IgD-negative memory B cell (primary cell): ENCODE measurements at regions not wholly inside any gene's neighbourhood (a gene's known extent, or its start where the extent isn't known, plus 50 kb on each side); places are given as distances from the start of the nearest gene placed in this dataset.

ENCODE experiments used
- H3K27ac Mint-ChIP-seq, 3 donors: one replicate each; pipeline ENCODE4 v1.8.0; 2020 to 2022; ENCODE audit warnings: mild to moderate bottlenecking in 3 of 3, mixed read lengths in 3 of 3, moderate library complexity in 1 of 3
- H3K27me3 Mint-ChIP-seq: one replicate; pipeline ENCODE4 v1.8.0; 2021; ENCODE audit warnings: mixed read lengths
- H3K36me3 Mint-ChIP-seq: one replicate; pipeline ENCODE4 v1.8.0; 2020; ENCODE audit warnings: mild to moderate bottlenecking, mixed read lengths
- H3K4me1 Mint-ChIP-seq, 3 donors: one replicate each; pipeline ENCODE4 v1.8.0; 2020 to 2022; ENCODE audit warnings: mixed read lengths in 3 of 3, mild to moderate bottlenecking in 1 of 3
- H3K4me3 Mint-ChIP-seq, 4 donors: one replicate each; pipeline ENCODE4 v1.8.0; 2020 to 2022; ENCODE audit warnings: mild to moderate bottlenecking in 4 of 4, mixed read lengths in 4 of 4, moderate library complexity in 3 of 4
- H3K9me3 Mint-ChIP-seq, 3 donors: one replicate each; pipeline ENCODE4 v1.8.0; 2020 to 2021; ENCODE audit warnings: mixed read lengths in 3 of 3, mild to moderate bottlenecking in 1 of 3

GRCh38 chr7:83861-84632, 108.3 kb upstream of the FAM20C start:
- H3K36me3 Mint-ChIP-seq: no peaks in the 10 kb centered on the region
- H3K4me3 Mint-ChIP-seq: no peak overlapping the region
- peaks cover 0 to 1% (median 0%) of the 10 kb centered on the region in 3 donors for H3K4me1 Mint-ChIP-seq
- no peaks in the 10 kb centered on the region for H3K9me3 Mint-ChIP-seq
- no peak overlapping the region for H3K27ac Mint-ChIP-seq
- peaks cover 8% of the 10 kb centered on the region for H3K27me3 Mint-ChIP-seq

- H3K9me3 Mint-ChIP-seq: no peaks in the 10 kb centered on the region
- no peaks in the 10 kb centered on the region for H3K36me3 Mint-ChIP-seq
- no peak overlapping the region for H3K4me3 Mint-ChIP-seq
- H3K4me1 Mint-ChIP-seq: peaks cover 0 to 1% (median 0%) of the 10 kb centered on the region in 3 donors
- H3K27me3 Mint-ChIP-seq: peaks cover 5% of the 10 kb centered on the region
- no peak overlapping the region for H3K27ac Mint-ChIP-seq
Measured at GRCh38 chr7:84633-85020, 107.7 kb upstream of the FAM20C start.

DNA sequence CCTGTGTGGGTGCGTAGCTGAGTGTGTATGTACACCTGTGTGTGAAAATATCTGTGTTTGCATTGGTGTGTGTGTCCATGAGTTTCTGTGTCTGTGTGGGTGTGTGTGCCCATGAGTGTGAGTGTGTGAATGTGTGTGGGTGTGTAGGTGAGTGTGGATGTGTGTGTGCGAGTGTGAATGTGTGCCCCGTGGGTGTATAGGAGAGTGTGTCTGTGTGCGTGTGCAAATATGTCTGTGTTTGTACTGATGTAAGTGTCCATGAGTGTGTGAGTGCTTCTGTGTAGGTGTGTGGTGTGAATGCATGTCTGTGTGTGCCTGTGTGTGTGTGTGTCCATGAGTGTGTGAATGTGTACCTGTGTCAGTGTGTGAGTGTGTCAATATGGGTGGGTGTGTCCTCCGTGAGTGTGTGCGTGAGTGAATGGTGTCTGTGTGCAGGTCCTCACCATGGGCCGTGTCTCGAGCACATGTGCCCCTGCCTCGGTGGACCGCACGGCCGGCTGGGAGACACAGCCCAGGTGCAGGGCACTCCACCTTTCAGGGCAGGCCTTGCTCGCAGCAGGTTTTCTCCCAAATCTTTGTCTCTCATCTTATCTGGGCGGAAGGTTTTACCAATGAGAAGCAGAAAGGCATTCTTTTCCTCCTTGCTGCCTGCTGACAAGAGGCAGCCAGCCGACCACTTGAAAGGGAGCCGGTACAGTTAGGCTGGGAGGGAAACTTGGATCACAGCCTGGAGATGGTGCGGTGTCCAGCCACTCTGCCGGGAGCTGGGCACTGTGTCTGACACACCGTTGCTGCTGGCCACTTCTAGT, 107.1 kb upstream of the FAM20C start:
- Mint-ChIP-seq H3K27me3 (peaks cover 3% of the 10 kb centered on the region), H3K4me3 (no peak overlapping the region), H3K4me1 (peaks cover 0 to 2% (median 1%) of the 10 kb centered on the region in 3 donors), H3K9me3 (no peaks in the 10 kb centered on the region), H3K36me3 (no peaks in the 10 kb centered on the region), H3K27ac (no peak overlapping the region)

DNA sequence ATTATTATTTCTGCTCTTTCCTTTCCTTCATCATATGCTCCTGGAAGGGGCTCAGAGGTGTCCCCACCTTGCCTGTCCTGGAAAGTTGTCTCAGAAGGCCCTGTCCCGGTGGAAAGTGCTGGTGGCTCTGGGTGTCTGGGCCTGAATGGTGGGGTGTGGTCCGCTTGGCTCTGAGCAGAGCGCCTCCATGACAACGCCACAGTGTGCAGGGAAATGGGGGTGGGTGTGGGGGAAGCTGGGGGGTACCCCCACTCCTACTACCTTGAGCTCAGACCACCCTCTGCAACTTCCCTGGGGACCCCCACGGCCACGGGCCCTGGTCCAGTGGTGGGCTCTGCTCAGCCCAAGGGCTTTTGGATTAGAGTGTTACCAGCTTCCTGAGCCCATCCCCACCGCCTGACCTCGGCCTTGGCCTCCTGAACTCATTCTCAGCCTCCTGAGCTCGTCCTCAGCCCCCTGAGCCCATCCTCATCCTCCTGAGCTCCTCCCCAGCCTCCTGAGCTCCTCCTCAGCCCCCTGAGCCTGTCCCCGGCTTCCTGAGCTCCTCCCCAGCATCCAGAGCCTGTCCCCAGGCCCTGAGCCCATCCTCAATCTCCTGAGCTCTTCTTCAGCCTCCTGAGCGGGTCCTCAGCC, 106.4 kb upstream of the FAM20C start:
- no peaks in the 10 kb centered on the region for H3K9me3 Mint-ChIP-seq
- H3K27ac Mint-ChIP-seq: no peak overlapping the region
- peaks cover 0 to 7% (median 3%) of the 10 kb centered on the region in 3 donors for H3K4me1 Mint-ChIP-seq
- peaks cover 3% of the 10 kb centered on the region for H3K27me3 Mint-ChIP-seq
- H3K4me3 Mint-ChIP-seq: no peak overlapping the region
- H3K36me3 Mint-ChIP-seq: no peaks in the 10 kb centered on the region

DNA sequence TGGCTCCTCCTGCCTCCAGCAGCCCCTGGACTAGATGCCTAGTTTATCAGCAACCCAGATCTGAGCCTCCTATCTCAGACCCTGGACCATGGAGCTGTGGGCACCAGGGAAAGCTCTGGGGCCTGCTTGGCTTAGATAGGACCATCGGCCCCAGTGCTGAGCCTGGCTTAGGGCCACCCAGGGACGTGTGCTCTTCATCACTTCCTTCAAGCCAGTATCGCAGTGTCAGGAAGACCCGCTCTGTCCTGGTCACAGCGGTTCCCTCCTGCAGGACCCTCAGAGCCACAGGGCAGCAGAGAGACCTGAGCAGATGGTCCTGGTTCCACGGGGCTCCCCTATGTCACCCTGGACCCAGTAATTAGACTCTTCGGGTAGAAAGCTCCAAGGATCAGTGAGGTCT, 105.7 kb upstream of the FAM20C start:
- Mint-ChIP-seq H3K9me3 (no peaks in the 10 kb centered on the region), H3K4me3 (no peak overlapping the region), H3K36me3 (no peaks in the 10 kb centered on the region), H3K27me3 (peaks cover 3% of the 10 kb centered on the region), H3K4me1 (peaks cover 0 to 7% (median 4%) of the 10 kb centered on the region in 3 donors), H3K27ac (no peak overlapping the region)

DNA sequence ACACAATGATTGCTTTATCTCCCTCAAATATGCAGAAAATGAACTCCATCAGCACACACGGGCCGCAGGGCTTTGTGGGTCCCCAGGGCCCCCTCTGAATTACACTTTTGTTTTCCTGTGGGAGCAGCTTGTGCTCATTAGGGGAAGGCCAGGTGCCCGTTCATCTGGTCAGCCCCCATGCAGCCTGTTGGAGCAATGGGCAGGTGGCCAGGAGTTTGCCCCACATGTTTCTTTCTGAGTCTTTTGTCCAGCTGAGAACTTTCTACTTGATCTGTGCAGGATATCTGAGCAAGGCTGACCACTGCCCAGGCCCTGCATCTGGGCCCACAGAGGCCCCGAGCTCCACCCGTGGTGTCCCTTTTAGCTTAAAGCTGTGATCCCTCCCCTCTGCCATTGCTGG, 105.3 kb upstream of the FAM20C start:
- Mint-ChIP-seq H3K36me3 (no peaks in the 10 kb centered on the region), H3K27ac (no peak overlapping the region)

DNA sequence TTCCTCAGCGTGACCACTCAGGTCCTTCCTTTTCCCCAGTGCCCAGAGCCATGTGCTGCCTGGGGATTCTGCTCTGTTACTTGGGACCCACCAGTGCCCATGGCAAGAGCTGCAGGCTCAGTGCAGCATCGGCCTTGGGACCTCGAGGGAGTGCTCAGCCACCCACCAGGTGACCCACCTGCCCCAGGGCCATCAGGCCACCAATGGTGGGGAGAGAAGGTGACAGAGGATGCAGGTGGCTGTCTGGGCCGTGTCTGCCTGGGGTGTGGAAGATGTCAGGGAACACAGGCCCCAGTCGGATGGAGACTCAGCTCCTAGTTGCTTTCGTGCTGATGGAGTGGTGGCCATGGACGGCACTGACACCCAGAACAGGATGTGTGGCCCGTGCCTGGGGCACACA, 104.7 kb upstream of the FAM20C start:
- no peak overlapping the region for H3K27ac Mint-ChIP-seq
- no peaks in the 10 kb centered on the region for H3K9me3 Mint-ChIP-seq

More for the DNA sequence above, 105.3 kb upstream of the FAM20C start:
- Mint-ChIP-seq H3K4me3 (no peak overlapping the region), H3K27me3 (peaks cover 3% of the 10 kb centered on the region), H3K9me3 (no peaks in the 10 kb centered on the region), H3K4me1 (peaks cover 0 to 7% (median 4%) of the 10 kb centered on the region in 3 donors)

GRCh38 chr7:88095-88926, 104.1 kb upstream of the FAM20C start:
- Mint-ChIP-seq H3K9me3 (no peaks in the 10 kb centered on the region), H3K4me3 (no peak overlapping the region), H3K27ac (no peak overlapping the region), H3K27me3 (no peaks in the 10 kb centered on the region), H3K4me1 (peaks cover 0 to 7% (median 3%) of the 10 kb centered on the region in 3 donors), H3K36me3 (no peaks in the 10 kb centered on the region)

More for the DNA sequence above, 104.7 kb upstream of the FAM20C start:
- H3K27me3 Mint-ChIP-seq: peaks cover 3% of the 10 kb centered on the region
- peaks cover 0 to 7% (median 4%) of the 10 kb centered on the region in 3 donors for H3K4me1 Mint-ChIP-seq
- no peak overlapping the region for H3K4me3 Mint-ChIP-seq
- no peaks in the 10 kb centered on the region for H3K36me3 Mint-ChIP-seq

DNA sequence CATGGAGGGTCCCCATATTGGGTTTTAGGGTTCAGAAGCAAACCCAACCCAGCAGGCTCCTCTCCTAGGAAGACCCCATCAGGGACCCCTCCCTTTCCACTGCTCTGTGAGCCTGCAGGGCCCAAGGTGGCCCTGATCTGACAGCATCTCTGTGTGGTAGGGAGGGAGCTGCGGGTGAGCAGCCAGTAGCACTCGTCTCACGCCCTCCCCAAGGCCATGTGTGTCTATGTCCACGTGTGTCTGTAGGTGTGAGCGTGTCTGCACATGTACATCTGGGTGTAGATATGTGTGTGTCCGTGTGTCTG, 103.5 kb upstream of the FAM20C start:
- H3K4me1 Mint-ChIP-seq: peaks cover 0 to 7% (median 3%) of the 10 kb centered on the region in 3 donors
- no peaks in the 10 kb centered on the region for H3K27me3 Mint-ChIP-seq
- H3K36me3 Mint-ChIP-seq: no peaks in the 10 kb centered on the region
- no peak overlapping the region for H3K4me3 Mint-ChIP-seq
- H3K27ac Mint-ChIP-seq: no peak overlapping the region
- H3K9me3 Mint-ChIP-seq: no peaks in the 10 kb centered on the region

DNA sequence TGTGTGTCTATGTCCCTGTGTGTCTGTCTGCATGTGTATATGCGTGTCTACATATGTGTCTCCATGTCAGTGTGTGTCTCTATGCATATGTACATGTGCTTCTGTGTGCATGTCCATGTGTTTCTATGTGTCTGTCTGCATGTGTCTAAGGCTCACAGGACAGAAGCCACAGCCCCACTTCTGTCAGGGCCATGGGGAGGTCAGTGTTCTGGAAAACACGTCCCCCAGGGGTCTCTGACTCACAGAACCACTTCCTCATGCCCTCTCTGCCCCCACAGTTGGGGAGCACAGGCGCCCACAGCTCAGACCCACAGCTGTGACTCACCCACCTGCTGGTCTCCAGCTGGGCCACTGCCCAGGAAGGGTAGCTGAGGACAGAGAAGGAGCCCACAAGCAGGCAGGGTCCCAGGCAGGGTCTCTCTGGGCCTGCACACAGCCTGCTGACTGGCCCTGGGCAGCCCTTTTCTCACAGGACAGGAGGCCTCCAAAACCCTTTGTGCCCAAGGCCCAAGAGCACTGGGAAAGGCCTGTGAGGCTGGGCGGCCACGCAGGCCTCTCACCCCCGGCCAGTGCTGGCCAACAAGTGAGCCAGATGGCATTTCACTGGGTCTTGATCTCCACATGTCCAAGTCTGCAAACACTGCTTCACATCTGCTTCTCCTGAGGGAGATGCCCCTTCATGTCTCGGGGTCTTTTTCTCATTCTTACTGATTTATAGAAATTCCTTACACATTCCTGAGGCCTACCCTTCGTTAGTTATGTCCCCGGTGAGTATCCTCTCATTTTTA, 102.9 kb upstream of the FAM20C start:
- no peaks in the 10 kb centered on the region for H3K9me3 Mint-ChIP-seq
- H3K36me3 Mint-ChIP-seq: no peaks in the 10 kb centered on the region
- H3K27ac Mint-ChIP-seq: no peak overlapping the region
- no peak overlapping the region for H3K4me3 Mint-ChIP-seq
- no peaks in the 10 kb centered on the region for H3K27me3 Mint-ChIP-seq
- peaks cover 0 to 7% (median 3%) of the 10 kb centered on the region in 3 donors for H3K4me1 Mint-ChIP-seq

DNA sequence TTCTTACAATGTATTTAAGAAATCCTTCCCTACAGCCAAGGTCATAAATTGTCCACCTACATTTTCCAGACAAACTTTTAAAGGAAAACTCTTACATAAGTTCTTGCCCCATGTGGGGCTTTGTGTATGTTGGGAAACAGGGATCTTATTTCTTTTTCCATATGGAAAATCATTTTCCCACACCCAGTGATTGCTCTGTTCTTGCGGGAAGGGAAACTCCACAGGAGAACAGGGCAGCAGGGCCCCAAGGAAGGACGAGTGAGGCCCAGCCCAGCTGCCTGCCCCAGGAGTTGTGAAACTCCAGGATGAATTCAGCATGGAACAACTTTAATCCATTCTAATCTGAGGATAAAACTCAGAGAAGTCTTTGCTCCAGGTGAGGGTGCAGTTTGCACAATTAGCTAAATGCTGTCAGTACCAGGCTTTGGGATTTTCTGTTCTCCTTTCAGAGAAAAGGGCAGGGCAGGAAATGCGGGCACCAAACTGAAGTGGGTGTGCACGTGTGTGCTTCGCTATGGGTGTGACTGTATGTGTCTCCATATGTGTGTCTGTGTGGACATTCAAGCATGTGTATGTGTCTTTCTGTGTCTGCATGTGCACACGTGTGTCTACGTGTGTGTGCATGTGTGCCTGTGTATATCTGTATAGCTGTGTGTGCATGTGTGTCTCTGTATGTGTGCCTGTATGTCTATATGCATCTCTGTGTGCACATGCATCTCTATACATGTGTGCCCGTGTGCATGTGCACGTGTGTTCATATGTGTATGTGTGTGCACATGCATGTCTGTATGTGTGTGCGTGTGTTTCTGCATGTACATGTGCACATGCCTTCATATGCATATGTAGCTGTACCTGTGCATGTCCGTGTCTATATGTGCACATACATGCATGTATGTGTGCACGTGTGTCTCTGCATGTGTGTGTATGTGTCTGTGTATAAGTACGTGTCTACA, 102.0 kb upstream of the FAM20C start:
- no peak overlapping the region for H3K4me3 Mint-ChIP-seq
- no peaks in the 10 kb centered on the region for H3K27me3 Mint-ChIP-seq
- no peaks in the 10 kb centered on the region for H3K9me3 Mint-ChIP-seq
- H3K36me3 Mint-ChIP-seq: peaks cover 2% of the 10 kb centered on the region
- no peak overlapping the region for H3K27ac Mint-ChIP-seq
- peaks cover 0 to 7% (median 3%) of the 10 kb centered on the region in 3 donors for H3K4me1 Mint-ChIP-seq

DNA sequence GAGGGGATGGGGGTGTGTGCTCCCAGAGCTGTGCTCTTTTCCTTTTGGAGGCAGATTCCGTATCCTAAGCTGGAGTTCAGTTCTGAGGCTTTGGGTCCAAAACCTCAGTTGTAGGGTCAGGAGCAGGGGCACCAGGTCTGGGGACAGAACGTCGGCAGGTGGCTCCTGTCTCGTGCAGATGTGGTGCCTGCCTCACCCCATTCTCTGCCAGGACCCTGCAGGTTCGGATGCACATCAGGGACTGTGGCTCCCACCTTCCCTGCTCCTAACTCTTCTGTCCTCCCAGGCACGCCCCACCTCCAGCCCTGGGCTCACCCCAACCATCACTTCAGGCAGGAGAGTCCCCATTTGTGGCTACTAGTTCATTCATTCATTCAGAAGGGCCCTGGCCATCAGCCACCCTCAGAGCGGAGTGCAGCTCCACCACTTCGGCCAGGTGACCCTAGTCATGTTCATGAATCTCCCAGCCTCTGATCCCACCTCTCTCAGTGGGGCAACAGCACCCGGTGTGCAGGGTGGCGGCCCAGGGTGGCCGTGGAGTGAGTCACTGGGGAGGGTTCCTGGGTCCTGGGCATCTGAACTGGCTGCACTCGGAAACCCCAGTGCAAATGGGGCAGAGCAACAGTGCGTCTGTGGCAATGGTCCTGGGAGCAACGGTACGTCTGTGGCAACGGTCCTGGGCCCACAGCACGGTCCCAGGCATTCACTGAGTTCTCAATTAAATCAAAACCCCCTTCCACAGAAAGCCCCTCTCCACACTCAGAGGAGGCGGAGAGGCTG, 100.8 kb upstream of the FAM20C start:
- H3K27ac Mint-ChIP-seq: no peak overlapping the region
- peaks cover 0 to 6% (median 0%) of the 10 kb centered on the region in 3 donors for H3K9me3 Mint-ChIP-seq
- no peak overlapping the region for H3K4me3 Mint-ChIP-seq
- H3K27me3 Mint-ChIP-seq: no peaks in the 10 kb centered on the region
- H3K4me1 Mint-ChIP-seq: peaks cover 0 to 7% (median 3%) of the 10 kb centered on the region in 3 donors
- peaks cover 2% of the 10 kb centered on the region for H3K36me3 Mint-ChIP-seq
